Upper lobe of left lung (tissue), 4 donors: ENCODE measurements at regions not wholly inside any gene's neighbourhood (a gene's known extent, or its start where the extent isn't known, plus 50 kb on each side); places are given as distances from the start of the nearest gene placed in this dataset.

Experiments used
- CTCF ChIP-seq, 6 experiments: fragments of 450-650 bp in 4 of 6; fragments of 200-600 bp in 2 of 6; sonication (generic) in 2 of 6; IDR thresholded peaks; one replicate each; pipeline ENCODE4 v1.5.1; 2016 to 2019; ENCODE audit warnings: antibody characterized with exemption in 6 of 6
- EP300 ChIP-seq, 4 donors: sonication (generic); formaldehyde crosslinking; IDR thresholded peaks; one replicate each; pipeline ENCODE4 v1.5.1; 2017; ENCODE audit warnings: antibody characterized with exemption in 4 of 4, control low read depth in 2 of 4
- POLR2A ChIP-seq, 4 donors: fragments of 450-650 bp; IDR thresholded peaks; one replicate each; pipeline ENCODE4 v1.5.1; 2016 to 2017; ENCODE audit warnings: antibody characterized with exemption in 4 of 4, mild to moderate bottlenecking in 2 of 4

DNA sequence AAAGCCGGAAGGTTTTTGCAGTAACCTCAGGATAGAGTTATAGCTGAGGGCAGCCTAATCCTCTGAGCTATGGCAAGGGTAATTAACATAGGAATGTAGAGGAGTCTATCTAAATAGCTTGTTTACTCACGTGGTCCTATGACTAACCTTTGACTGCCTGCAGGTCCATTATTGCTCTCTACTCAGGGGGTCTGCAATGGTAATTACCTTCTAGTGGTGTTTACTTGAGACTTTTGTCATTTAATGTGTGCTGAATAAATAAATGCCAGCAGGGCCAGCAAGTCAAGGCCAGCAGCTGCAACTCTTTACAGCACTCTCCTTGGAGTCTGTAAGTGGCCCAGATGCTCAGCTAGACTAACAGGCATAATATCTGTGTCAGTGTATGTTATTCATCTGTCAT lies 212.7 kb upstream of the FMR1 start:
- TF ChIP-seq CTCF (IDR thresholded peaks at IDR 0.05) (no peak), EP300 (IDR thresholded peaks at IDR 0.05) (no peak), POLR2A (IDR thresholded peaks at IDR 0.05) (no peak)
